ENCODE measurements at regions not wholly inside any gene's neighbourhood (a gene's known extent, or its start where the extent isn't known, plus 50 kb on each side); places are given as distances from the start of the nearest gene placed in this dataset.
A peak's percentile ranks its signal among the peaks of the same experiment; 100 is the strongest.

DNA sequence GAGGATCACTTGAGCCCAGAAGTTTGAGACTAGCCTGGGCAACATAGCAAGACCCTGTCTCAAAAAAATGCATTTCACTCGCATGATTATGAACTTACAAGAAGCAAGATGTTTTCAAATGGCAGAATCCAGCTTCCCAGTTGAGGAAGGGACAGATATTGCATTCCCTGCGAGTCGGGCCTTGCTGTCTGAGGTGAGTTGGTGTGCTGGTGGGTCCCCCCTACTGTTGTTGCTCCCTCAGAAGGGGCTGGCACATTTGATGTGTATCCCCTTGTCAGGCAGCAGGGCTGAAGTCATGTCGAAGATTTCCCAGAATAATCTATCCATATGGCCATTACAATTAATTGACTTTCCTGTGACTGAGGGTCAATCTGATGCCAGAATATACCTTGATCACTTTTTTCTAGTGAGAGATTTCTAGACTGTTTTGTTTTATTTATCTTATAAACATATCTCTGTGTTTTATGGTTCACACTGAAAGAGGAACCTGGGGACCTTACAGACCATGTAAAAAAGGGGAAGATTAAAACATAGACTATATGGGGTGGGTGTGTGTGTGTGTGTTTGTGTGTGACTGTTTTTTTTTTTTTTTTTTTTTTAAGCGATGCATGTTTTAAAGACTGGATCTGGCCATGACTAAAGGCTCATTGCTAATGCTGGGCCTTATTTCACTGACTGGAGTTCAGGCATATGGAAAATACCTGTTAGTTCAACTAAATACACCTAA is 112.1 kb upstream of the MRPS22 start:
- ATAC-seq = no peak
- Histone ChIP-seq H3K27me3 (ENCODE audit: control insufficient read depth in 2 of 2, insufficient read depth in 2 of 2, low read length in 2 of 2) (no peaks in the 10 kb centered on the region), H3K9me1 (ENCODE audit: control insufficient read depth, insufficient read depth, low read length) (no peaks in the 10 kb centered on the region), H3K27ac (ENCODE audit: extremely low read depth, low read depth, low read length) (no peak overlapping the region), H3K79me2 (ENCODE audit: control insufficient read depth, insufficient read depth, low read length) (no peaks in the 10 kb centered on the region), H3K4me2 (ENCODE audit: insufficient read depth, low read length) (no peak overlapping the region), H3K9me3 (replicated peaks; ENCODE audit: control insufficient read depth, insufficient read depth, low read depth, low read length) (no peaks in the 10 kb centered on the region), H3K4me3 (no peak overlapping the region), H3K4me1 (replicated peaks in 1 of 2; ENCODE audit: control insufficient read depth in 2 of 2, insufficient read depth in 2 of 2, low read length in 2 of 2) (peaks cover 0 to 3% of the 10 kb centered on the region in 2 experiments; a peak in 1 of 5 replicates), H3K9ac (ENCODE audit: insufficient read depth in 1 of 2, low read depth in 2 of 2, low read length in 2 of 2) (no peak overlapping the region), H4K20me1 (replicated peaks; ENCODE audit: control insufficient read depth, insufficient read depth, low read length) (no peaks in the 10 kb centered on the region), H2AFZ (ENCODE audit: low read depth, low read length) (no peak overlapping the region), H3K36me3 (ENCODE audit: control insufficient read depth, insufficient read depth, low read length) (no peaks in the 10 kb centered on the region)
- ChIA-PET CTCF (ENCODE audit: low intra/inter-chr PET ratio) (no interaction called here), POLR2A (interaction anchor here (1.3 kb wide), 1 partner anchor 9 kb away, joined by 3 read pairs; no protein-coding TSS in a partner anchor)
- intact Hi-C loops (cut with micrococcal nuclease) (no loop called here), in situ Hi-C loops (cut with MboI) (no loop called here)
- no peak for FAIRE-seq
- TF ChIP-seq RBM25 (IDR thresholded peaks at IDR 0.05; ENCODE audit: low read depth, low read length, severe bottlenecking) (peak; percentile 28), ZNF121 (CRISPR knock-in tag; conservative IDR thresholded peaks at IDR 0.05) (0 out of 2 replicates have a peak, but pooled peaks have one; percentile 42), SMARCE1 (IDR thresholded peaks at IDR 0.05) (0 out of 2 replicates have a peak, but pooled peaks have one; percentile 30), ZNF384 (IDR thresholded peaks at IDR 0.05; ENCODE audit: low read depth, low read length) (peak; percentile 62; the same call in 1 of the 2 replicates)
- TF ChIP-seq, protein P1, sequence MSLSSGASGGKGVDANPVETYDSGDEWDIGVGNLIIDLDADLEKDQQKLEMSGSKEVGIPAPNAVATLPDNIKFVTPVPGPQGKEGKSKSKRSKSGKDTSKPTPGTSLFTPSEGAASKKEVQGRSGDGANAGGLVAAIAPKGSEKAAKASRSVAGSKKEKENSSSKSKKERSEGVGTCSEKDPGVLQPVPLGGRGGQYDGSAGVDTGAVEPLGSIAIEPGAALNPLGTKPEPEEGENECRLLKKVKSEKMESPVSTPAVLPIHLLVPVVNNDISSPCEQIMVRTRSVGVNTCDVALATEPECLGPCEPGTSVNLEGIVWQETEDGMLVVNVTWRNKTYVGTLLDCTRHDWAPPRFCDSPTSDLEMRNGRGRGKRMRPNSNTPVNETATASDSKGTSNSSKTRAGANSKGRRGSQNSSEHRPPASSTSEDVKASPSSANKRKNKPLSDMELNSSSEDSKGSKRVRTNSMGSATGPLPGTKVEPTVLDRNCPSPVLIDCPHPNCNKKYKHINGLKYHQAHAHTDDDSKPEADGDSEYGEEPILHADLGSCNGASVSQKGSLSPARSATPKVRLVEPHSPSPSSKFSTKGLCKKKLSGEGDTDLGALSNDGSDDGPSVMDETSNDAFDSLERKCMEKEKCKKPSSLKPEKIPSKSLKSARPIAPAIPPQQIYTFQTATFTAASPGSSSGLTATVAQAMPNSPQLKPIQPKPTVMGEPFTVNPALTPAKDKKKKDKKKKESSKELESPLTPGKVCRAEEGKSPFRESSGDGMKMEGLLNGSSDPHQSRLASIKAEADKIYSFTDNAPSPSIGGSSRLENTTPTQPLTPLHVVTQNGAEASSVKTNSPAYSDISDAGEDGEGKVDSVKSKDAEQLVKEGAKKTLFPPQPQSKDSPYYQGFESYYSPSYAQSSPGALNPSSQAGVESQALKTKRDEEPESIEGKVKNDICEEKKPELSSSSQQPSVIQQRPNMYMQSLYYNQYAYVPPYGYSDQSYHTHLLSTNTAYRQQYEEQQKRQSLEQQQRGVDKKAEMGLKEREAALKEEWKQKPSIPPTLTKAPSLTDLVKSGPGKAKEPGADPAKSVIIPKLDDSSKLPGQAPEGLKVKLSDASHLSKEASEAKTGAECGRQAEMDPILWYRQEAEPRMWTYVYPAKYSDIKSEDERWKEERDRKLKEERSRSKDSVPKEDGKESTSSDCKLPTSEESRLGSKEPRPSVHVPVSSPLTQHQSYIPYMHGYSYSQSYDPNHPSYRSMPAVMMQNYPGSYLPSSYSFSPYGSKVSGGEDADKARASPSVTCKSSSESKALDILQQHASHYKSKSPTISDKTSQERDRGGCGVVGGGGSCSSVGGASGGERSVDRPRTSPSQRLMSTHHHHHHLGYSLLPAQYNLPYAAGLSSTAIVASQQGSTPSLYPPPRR (CRISPR knock-in tag; IDR thresholded peaks at IDR 0.05; ENCODE audit: borderline replicate concordance) = no peak
- WGBS (ENCODE audit: insufficient coverage, low coverage, missing lambda C conversion rate) = 35% methylated on average over 5 of the region's 5 CpGs
- no peak for DNase-seq (ENCODE audit: extremely low read depth in 1 of 4, low spot score in 3 of 4)
- no TSS peak for BruUV-seq (replicated peaks)
